B cell (primary cell): ENCODE measurements at regions not wholly inside any gene's neighbourhood (a gene's known extent, or its start where the extent isn't known, plus 50 kb on each side); places are given as distances from the start of the nearest gene placed in this dataset.

Experiments used
- ATAC-seq: fragments of 200-7000 bp; cut with Tn5 transposase; one replicate; pipeline ENCODE4 v1.10.0; 2021; ENCODE audit warnings: low read depth, mild to moderate bottlenecking, moderate number of reproducible peaks, moderate library complexity
- CTCF ChIA-PET: fragments of 350-600 bp; sonication (Branson Sonifier 250); formaldehyde crosslinking; loops from one replicate; lab custom pipeline; 2021; ENCODE audit warnings: antibody characterized with exemption, inconsistent platforms; lab: Charles Lee
- POLR2A ChIA-PET: fragments of 350-600 bp; sonication (Branson Sonifier 250); formaldehyde crosslinking; loops from one replicate; lab custom pipeline; 2021; ENCODE audit warnings: antibody characterized with exemption; lab: Charles Lee
- DNase-seq: peaks from one replicate; pipeline ENCODE4 v3.0.0; 2013
- H2AFZ ChIP-seq: 2 replicates; pipeline ENCODE4 v1.6.1; 2012; ENCODE audit warnings: mild to moderate bottlenecking, low read depth, low read length; ENCODE audit not compliant: insufficient read depth, poor library complexity, severe bottlenecking
- H3K27ac ChIP-seq, 2 donors: 1 replicate in 1 of 2; 2 replicates in 1 of 2; pipeline ENCODE4 v1.5.1; 2012 to 2013; ENCODE audit warnings: low read length in 2 of 2, mild to moderate bottlenecking in 2 of 2, moderate library complexity in 1 of 2
- H3K27me3 ChIP-seq, 4 experiments: fragments of 200-600 bp in 1 of 4; sonication (generic) in 1 of 4; replicated peaks in 1 of 4; 1 replicate in 2 of 4; 2 replicates in 2 of 4; pipeline versions ENCODE4 v1.6.1 to v1.7.0; 2013 to 2016; ENCODE audit warnings: low read length in 3 of 4, mild to moderate bottlenecking in 2 of 4, mixed read lengths in 1 of 4, moderate library complexity in 1 of 4; ENCODE audit not compliant: insufficient read depth in 4 of 4, control insufficient read depth in 3 of 4; ENCODE audit errors: control extremely low read depth in 1 of 4
- H3K36me3 ChIP-seq, 2 experiments: replicated peaks in 1 of 2; 1 replicate in 1 of 2; 2 replicates in 1 of 2; pipeline versions ENCODE4 v1.6.1 to v1.7.1; 2013; ENCODE audit warnings: low read length in 1 of 2; ENCODE audit not compliant: insufficient read depth in 2 of 2, control insufficient read depth in 1 of 2; ENCODE audit errors: control extremely low read depth in 1 of 2, extremely low read depth in 1 of 2
- H3K4me1 ChIP-seq, 2 donors: fragments of 200-600 bp in 1 of 2; sonication (generic) in 1 of 2; 1 replicate in 1 of 2; 2 replicates in 1 of 2; pipeline versions ENCODE4 v1.5.1 to v1.6.1; 2013 to 2017; ENCODE audit warnings: low read length in 2 of 2; ENCODE audit not compliant: control insufficient read depth in 2 of 2, insufficient read depth in 2 of 2
- H3K4me2 ChIP-seq: replicated peaks from 2 replicates; pipeline ENCODE3; 2012; ENCODE audit warnings: mild to moderate bottlenecking, low read depth, low read length; ENCODE audit not compliant: poor library complexity, severe bottlenecking
- H3K4me3 ChIP-seq, 5 experiments: fragments of 200-600 bp in 1 of 5; sonication (generic) in 1 of 5; 1 replicate in 3 of 5; 2 replicates in 2 of 5; pipeline versions ENCODE4 v1.5.1 to v1.7.0; 2011 to 2016; ENCODE audit warnings: low read length in 4 of 5, mild to moderate bottlenecking in 4 of 5, low read depth in 2 of 5, control low read depth in 1 of 5, moderate library complexity in 1 of 5; ENCODE audit not compliant: insufficient read depth in 1 of 5; ENCODE audit errors: control extremely low read depth in 1 of 5, extremely low read depth in 1 of 5
- H3K79me2 ChIP-seq: fragments of 200-600 bp; sonication (generic); one replicate; pipeline ENCODE4 v1.6.0; 2016; ENCODE audit warnings: low read length; ENCODE audit not compliant: control insufficient read depth, insufficient read depth
- H3K9ac ChIP-seq: fragments of 200-600 bp; sonication (generic); 2 replicates; pipeline ENCODE4 v1.6.1; 2017; ENCODE audit warnings: mild to moderate bottlenecking, low read length, moderate library complexity
- H3K9me3 ChIP-seq, 3 donors: one replicate each; pipeline versions ENCODE4 v1.6.1 to v1.7.1; 2013; ENCODE audit warnings: low read length in 2 of 3; ENCODE audit not compliant: control insufficient read depth in 2 of 3, insufficient read depth in 1 of 3; ENCODE audit errors: control extremely low read depth in 1 of 3
- H4K20me1 ChIP-seq: 2 replicates; pipeline ENCODE4 v1.6.0; 2012; ENCODE audit warnings: mild to moderate bottlenecking, low read length; ENCODE audit not compliant: insufficient read depth, control insufficient read depth, poor library complexity, severe bottlenecking
- H3K27ac Mint-ChIP-seq: one replicate; pipeline ENCODE4 v1.8.0; 2021; ENCODE audit warnings: mixed read lengths
- H3K27me3 Mint-ChIP-seq: one replicate; pipeline ENCODE4 v1.8.0; 2021; ENCODE audit warnings: mixed read lengths
- H3K4me1 Mint-ChIP-seq: one replicate; pipeline ENCODE4 v1.8.0; 2021; ENCODE audit warnings: mixed read lengths
- H3K4me3 Mint-ChIP-seq: one replicate; pipeline ENCODE4 v1.8.0; 2021; ENCODE audit warnings: mixed read lengths
- H3K9me3 Mint-ChIP-seq: one replicate; pipeline ENCODE4 v1.8.0; 2022; ENCODE audit warnings: mixed read lengths; ENCODE audit not compliant: insufficient read depth
- EZH2 ChIP-seq: IDR thresholded peaks from 2 replicates; pipeline ENCODE4 v1.6.1; 2012; ENCODE audit warnings: borderline replicate concordance, low read depth, mild to moderate bottlenecking, moderate library complexity, low read length; ENCODE audit not compliant: insufficient read depth, poor library complexity, severe bottlenecking
- whole genome bisulfite sequencing: methylation state at CpG from one replicate; pipeline ENCODE4 v1.1.5; 2013; ENCODE audit warnings: missing lambda C conversion rate; ENCODE audit not compliant: insufficient coverage; 5-methylcytosine and 5-hydroxymethylcytosine counted together
- intact Hi-C: fragments of 100-400 bp; cut with micrococcal nuclease; formaldehyde crosslinking; loops from one replicate; pipeline ENCODE4 v1.10.0; 2022
- TF ChIP-seq, protein P1 (sequence below): fragments of 200-600 bp; IDR thresholded peaks from one replicate; pipeline ENCODE4 v1.8.0; 2022; ENCODE audit warnings: antibody characterized with exemption, mild to moderate bottlenecking

DNA sequence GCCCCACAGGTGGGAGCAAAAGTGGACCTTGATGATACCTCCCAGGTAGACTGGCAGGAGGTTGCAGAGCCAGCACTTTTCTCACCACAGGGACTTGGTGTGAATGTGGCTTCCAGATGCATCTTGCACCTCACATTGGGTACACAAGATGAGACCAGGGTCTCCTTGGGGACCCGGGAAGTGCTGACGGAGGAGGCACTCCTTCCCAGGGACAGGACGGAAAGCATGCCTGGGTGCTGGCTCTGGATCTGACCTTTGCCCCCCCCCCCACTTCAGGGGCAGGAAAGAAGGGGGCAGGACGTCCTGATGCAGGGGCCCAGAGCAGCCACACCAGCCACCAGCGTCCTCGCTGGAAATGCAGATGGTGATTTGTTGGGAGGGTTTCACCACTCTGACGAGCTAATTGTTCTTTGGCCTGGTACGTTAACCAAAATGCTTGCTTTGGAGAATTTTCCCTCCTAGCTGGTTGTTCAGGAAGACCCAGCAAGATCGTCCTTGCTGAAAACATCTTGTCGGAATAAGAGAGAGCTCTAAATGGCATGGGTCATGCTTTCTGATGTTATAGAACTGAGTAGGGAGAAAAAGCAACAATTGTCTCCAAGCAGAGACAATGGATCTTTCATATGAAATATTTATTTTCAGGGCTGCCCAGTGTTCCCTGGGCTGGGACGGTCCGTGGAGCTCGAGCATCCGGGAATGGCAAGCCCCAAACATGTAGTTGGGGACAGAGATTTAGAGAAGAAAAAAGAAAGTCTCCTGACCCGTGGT lies 74.4 kb upstream of the PPARA start:
- H3K9me3 ChIP-seq = no peaks in the 10 kb centered on the region
- Mint-ChIP-seq H3K4me1 (peaks cover 10% of the 10 kb centered on the region), H3K27me3 (no peaks in the 10 kb centered on the region), H3K4me3 (no peak overlapping the region), H3K9me3 (no peaks in the 10 kb centered on the region), H3K27ac (no peak overlapping the region)
- peaks cover 68% of the 10 kb centered on the region for H4K20me1 ChIP-seq
- H3K79me2 ChIP-seq = peaks cover 62% of the 10 kb centered on the region
- H3K27me3 ChIP-seq = no peaks in the 10 kb centered on the region
- DNase-seq (no peak), ATAC-seq (no peak)
- ChIA-PET POLR2A (no interaction called here), CTCF (interaction anchor here (1.7 kb wide), 1 partner anchor 62 kb away, joined by 4 read pairs; no protein-coding TSS in a partner anchor)
- no peak overlapping the region for H2AFZ ChIP-seq
- no peaks in the 10 kb centered on the region for H3K36me3 ChIP-seq
- intact Hi-C loops = no loop called here
- no peak for TF ChIP-seq EZH2
- TF ChIP-seq, protein P1, sequence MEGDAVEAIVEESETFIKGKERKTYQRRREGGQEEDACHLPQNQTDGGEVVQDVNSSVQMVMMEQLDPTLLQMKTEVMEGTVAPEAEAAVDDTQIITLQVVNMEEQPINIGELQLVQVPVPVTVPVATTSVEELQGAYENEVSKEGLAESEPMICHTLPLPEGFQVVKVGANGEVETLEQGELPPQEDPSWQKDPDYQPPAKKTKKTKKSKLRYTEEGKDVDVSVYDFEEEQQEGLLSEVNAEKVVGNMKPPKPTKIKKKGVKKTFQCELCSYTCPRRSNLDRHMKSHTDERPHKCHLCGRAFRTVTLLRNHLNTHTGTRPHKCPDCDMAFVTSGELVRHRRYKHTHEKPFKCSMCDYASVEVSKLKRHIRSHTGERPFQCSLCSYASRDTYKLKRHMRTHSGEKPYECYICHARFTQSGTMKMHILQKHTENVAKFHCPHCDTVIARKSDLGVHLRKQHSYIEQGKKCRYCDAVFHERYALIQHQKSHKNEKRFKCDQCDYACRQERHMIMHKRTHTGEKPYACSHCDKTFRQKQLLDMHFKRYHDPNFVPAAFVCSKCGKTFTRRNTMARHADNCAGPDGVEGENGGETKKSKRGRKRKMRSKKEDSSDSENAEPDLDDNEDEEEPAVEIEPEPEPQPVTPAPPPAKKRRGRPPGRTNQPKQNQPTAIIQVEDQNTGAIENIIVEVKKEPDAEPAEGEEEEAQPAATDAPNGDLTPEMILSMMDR = no peak
- H3K4me2 ChIP-seq = no peak overlapping the region
- no peak overlapping the region for H3K27ac ChIP-seq
- H3K4me1 ChIP-seq = peaks cover 6% of the 10 kb centered on the region in 2 donors
- H3K9ac ChIP-seq = no peak overlapping the region
- WGBS = 99% methylated on average over 13 of the region's 15 CpGs
- H3K4me3 ChIP-seq = no peak overlapping the region

DNA sequence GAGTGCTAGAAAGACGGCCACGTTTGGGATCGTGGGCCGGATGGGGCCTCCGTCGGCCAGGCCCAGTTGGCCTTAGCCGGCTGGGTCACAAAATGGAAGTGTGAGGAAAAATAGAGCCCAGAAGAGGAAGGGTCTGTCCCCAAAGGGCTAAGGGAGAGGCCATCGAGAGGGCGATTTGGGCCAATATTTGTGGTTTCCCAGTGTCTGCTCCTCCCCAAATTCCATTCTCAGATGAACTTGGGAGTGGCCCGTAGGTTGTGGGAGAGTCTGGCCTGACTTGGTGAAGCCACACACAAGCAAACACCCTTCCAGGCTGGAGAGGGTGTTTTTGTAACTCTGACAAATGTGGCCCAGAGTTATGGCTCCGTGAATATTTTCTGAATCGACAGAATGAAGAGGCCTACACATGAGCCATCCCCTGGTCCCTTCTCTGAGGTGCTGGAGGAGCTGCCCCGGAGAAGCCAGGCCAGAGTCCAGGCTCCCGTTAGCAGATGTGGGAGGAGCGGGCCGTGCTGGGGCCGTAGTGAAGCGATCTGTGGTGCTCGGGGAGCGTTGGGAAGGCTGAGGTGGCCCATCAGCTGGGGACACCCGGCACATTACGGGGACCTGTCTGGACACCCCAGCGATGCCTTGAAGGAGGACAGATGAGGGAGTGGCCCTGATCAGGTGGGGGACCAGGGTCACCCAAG lies 73.5 kb upstream of the PPARA start:
- peaks cover 65% of the 10 kb centered on the region for H3K79me2 ChIP-seq
- TF ChIP-seq EZH2 = no peak
- TF ChIP-seq, protein P1 = no peak
- no peak overlapping the region for H3K4me2 ChIP-seq
- ChIA-PET CTCF (interaction anchor here (1.1 to 1.2 kb wide), 2 partner anchors 68 to 71 kb away, joined by 4 to 5 read pairs; no protein-coding TSS in a partner anchor), POLR2A (no interaction called here)
- no peak overlapping the region for H3K4me3 ChIP-seq
- no peak overlapping the region for H3K27ac Mint-ChIP-seq
- ATAC-seq (no peak), DNase-seq (no peak)
- H3K27me3 Mint-ChIP-seq = no peaks in the 10 kb centered on the region
- H3K4me1 Mint-ChIP-seq = peaks cover 10% of the 10 kb centered on the region
- H4K20me1 ChIP-seq = peaks cover 68% of the 10 kb centered on the region
- no peaks in the 10 kb centered on the region for H3K36me3 ChIP-seq
- H3K27me3 ChIP-seq = no peaks in the 10 kb centered on the region
- intact Hi-C loops = no loop called here
- H3K9me3 ChIP-seq = no peaks in the 10 kb centered on the region
- peaks cover 6% of the 10 kb centered on the region in 2 donors for H3K4me1 ChIP-seq
- no peak overlapping the region for H3K27ac ChIP-seq
- H3K4me3 Mint-ChIP-seq = no peak overlapping the region
- WGBS = 97% methylated on average over 22 of the region's 23 CpGs
- H3K9ac ChIP-seq = no peak overlapping the region
- H2AFZ ChIP-seq = no peak overlapping the region
- H3K9me3 Mint-ChIP-seq = no peaks in the 10 kb centered on the region
